IPS-20b (cell line): ENCODE measurements at regions not wholly inside any gene's neighbourhood (a gene's known extent, or its start where the extent isn't known, plus 50 kb on each side); places are given as distances from the start of the nearest gene placed in this dataset.

Experiments
- H3K27ac ChIP-seq: one replicate; pipeline ENCODE4 v1.5.1; 2013; ENCODE audit warnings: low read length
- H3K27me3 ChIP-seq: 2 replicates; pipeline ENCODE4 v1.6.1; 2013; ENCODE audit warnings: mild to moderate bottlenecking, low read length, inconsistent platforms; ENCODE audit not compliant: insufficient read depth
- H3K36me3 ChIP-seq: 2 replicates; pipeline ENCODE4 v1.6.1; 2013; ENCODE audit warnings: low read depth, mild to moderate bottlenecking, inconsistent platforms, low read length, moderate library complexity; ENCODE audit not compliant: insufficient read depth
- H3K4me1 ChIP-seq: 2 replicates; pipeline ENCODE4 v1.6.1; 2013; ENCODE audit warnings: mild to moderate bottlenecking, control low read depth, inconsistent platforms, low read length, moderate library complexity; ENCODE audit not compliant: insufficient read depth
- H3K4me3 ChIP-seq: 2 replicates; pipeline ENCODE4 v1.5.1; 2013; ENCODE audit warnings: mild to moderate bottlenecking, low read length, inconsistent platforms
- H3K9ac ChIP-seq: 2 replicates; pipeline ENCODE4 v1.6.1; 2013; ENCODE audit warnings: low read depth, mild to moderate bottlenecking, inconsistent platforms, low read length, moderate library complexity
- H3K9me3 ChIP-seq: 2 replicates; pipeline ENCODE4 v1.6.1; 2013; ENCODE audit warnings: mild to moderate bottlenecking, low read depth, low read length, inconsistent platforms; ENCODE audit not compliant: insufficient read depth

DNA sequence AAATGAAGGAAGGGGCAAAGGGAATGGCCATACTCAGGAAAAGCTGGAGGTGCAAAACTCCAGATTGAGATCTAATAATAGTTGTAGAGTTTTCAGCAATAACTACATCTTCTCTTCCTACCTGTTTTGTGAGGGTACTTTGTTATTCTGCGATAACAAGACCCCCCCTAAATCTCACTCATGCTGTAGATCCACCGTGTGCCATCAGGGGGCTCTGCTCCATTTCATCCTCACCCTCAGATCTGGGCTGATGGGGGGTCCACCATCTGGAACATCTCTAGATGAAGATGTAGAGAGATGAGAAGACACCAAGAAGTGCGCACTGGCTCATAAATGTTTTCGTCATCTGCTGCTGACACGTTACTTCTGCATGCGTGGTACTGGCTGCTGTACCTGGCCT, 135.9 kb upstream of the KIRREL3 start:
- Histone ChIP-seq H3K27ac (no peak overlapping the region), H3K27me3 (no peaks in the 10 kb centered on the region), H3K9ac (no peak overlapping the region), H3K9me3 (no peaks in the 10 kb centered on the region), H3K4me1 (no peaks in the 10 kb centered on the region), H3K4me3 (no peak overlapping the region), H3K36me3 (no peaks in the 10 kb centered on the region)

DNA sequence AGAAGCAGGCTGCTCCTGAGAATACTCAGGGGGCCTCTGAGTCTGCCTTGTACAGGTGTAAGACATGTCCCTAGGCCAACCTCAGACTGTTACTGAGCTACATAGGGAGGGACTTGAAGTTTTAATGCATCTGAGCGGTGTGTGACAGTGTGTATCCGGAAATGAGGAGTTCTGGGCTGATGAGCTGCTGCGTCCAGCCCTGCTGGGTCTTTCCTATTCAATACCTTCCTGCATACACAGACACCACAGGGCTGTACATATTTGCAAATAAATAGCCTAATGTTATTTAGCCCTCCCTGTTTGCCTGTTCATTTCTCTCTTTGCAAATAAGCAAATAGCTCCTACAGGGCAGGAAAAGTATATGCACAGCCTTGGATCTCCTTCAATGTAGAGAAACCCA, 134.7 kb upstream of the KIRREL3 start:
- Histone ChIP-seq H3K27ac (no peak overlapping the region), H3K9me3 (no peaks in the 10 kb centered on the region), H3K36me3 (no peaks in the 10 kb centered on the region), H3K9ac (no peak overlapping the region), H3K4me1 (no peaks in the 10 kb centered on the region), H3K27me3 (no peaks in the 10 kb centered on the region), H3K4me3 (no peak overlapping the region)

DNA sequence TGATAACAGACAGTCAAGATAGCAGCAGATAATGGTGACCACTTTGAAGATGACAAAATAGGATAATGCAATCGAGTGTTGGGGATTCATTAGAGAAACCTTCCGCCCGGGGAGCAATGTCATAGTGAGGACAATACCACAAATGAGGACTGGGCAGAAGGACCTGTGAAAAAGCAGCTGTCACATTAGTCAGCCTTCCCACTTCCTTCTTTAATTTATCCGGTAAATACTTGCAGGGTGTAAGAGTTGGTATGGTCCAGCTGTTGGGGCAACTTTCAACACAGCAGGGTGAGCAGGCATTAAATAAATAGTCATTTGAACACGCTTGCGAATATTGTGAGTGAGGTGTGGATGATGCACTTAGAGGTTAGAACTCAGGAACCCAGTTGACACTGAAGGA, 132.5 kb upstream of the KIRREL3 start:
- no peaks in the 10 kb centered on the region for H3K36me3 ChIP-seq
- no peak overlapping the region for H3K27ac ChIP-seq
- no peaks in the 10 kb centered on the region for H3K4me1 ChIP-seq
- H3K9me3 ChIP-seq = no peaks in the 10 kb centered on the region
- no peak overlapping the region for H3K9ac ChIP-seq
- no peak overlapping the region for H3K4me3 ChIP-seq
- no peaks in the 10 kb centered on the region for H3K27me3 ChIP-seq

DNA sequence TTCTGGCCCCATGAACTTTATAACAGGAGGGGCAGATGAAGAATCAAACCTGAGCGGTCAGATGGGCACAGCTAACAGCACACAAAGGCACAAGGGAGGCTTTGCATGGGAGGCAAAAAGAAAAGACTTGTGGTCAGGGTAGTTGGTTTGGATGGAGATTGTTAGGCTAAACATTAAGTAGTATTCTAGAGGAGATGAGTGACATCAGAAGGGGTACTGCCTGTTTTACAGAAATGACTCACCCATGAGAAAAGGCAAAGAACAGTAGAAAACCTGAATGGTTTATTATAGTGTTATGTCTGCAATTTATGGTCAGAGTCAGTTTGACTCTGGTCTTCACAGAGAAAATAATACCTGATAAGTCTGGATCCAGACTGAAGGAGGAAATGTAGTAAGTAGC, 129.8 kb upstream of the KIRREL3 start:
- no peaks in the 10 kb centered on the region for H3K27me3 ChIP-seq
- H3K4me1 ChIP-seq = no peaks in the 10 kb centered on the region
- H3K9me3 ChIP-seq = no peaks in the 10 kb centered on the region
- H3K27ac ChIP-seq = no peak overlapping the region
- no peaks in the 10 kb centered on the region for H3K36me3 ChIP-seq
- H3K4me3 ChIP-seq = no peak overlapping the region
- H3K9ac ChIP-seq = no peak overlapping the region

DNA sequence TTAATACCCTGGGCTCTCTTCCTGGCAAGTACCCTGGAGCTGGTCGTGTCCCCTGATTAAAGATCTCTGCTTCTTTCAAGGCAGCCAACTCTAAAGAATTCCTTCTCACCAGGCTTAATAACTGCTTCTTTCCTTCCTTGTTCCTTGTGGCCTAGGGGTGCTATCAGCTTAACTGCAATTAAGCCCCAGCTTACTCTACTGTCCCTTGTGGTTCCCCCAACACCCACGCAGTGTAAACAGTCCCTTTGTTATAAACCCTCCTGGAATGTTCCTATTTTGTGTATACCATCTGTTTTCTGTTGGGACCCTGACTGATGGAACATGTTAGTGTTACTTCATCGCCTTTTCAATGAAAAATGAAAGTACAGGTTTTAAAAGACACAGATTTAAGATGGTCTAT, 126.4 kb upstream of the KIRREL3 start:
- H3K9me3 ChIP-seq = no peaks in the 10 kb centered on the region
- H3K27ac ChIP-seq = no peak overlapping the region
- no peak overlapping the region for H3K9ac ChIP-seq
- H3K27me3 ChIP-seq = no peaks in the 10 kb centered on the region
- no peak overlapping the region for H3K4me3 ChIP-seq
- no peaks in the 10 kb centered on the region for H3K4me1 ChIP-seq
- no peaks in the 10 kb centered on the region for H3K36me3 ChIP-seq

DNA sequence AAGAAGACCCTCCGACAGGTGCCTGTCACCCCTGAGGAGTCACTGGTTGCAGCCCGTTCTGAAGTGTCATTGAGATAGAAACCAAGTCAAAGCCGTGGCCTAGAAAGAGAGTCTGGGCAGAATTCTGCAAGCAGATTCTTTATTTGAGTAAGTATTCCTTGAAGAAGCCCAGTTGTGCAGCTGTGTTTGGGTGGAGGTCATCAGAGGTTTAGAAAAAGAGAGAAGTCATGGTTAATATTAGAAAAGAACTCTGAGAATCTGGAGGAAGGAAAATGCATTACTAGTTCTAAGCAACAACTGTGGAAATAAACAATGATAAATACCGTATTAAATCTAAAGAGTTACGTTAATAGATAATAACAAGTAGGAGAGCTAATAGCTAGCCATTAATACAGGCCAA, 118.8 kb upstream of the KIRREL3 start:
- Histone ChIP-seq H3K4me3 (no peak overlapping the region), H3K9me3 (no peaks in the 10 kb centered on the region), H3K27ac (no peak overlapping the region), H3K9ac (no peak overlapping the region), H3K27me3 (no peaks in the 10 kb centered on the region), H3K4me1 (no peaks in the 10 kb centered on the region), H3K36me3 (no peaks in the 10 kb centered on the region)

DNA sequence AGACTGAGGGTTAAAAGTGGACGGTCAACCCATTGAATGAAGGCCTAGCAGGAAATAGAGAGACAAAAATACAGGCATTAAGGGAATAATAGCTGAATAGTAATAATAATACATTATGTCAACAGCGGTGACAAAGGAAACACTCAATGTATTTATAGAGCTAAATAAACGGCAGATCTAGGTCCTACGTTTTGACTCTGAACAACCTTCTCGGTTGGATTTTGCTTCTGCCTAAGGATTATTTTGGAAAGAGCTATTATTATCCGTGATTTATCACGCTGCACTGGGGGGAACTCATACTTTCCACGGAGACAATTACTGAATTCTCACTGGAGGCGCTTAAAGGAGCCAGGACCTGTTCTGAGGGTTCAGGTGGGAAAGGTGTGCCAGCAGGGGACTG, 118.2 kb upstream of the KIRREL3 start:
- H3K9me3 ChIP-seq = no peaks in the 10 kb centered on the region
- H3K36me3 ChIP-seq = no peaks in the 10 kb centered on the region
- no peak overlapping the region for H3K4me3 ChIP-seq
- H3K9ac ChIP-seq = no peak overlapping the region
- H3K27me3 ChIP-seq = no peaks in the 10 kb centered on the region
- H3K4me1 ChIP-seq = no peaks in the 10 kb centered on the region
- no peak overlapping the region for H3K27ac ChIP-seq

DNA sequence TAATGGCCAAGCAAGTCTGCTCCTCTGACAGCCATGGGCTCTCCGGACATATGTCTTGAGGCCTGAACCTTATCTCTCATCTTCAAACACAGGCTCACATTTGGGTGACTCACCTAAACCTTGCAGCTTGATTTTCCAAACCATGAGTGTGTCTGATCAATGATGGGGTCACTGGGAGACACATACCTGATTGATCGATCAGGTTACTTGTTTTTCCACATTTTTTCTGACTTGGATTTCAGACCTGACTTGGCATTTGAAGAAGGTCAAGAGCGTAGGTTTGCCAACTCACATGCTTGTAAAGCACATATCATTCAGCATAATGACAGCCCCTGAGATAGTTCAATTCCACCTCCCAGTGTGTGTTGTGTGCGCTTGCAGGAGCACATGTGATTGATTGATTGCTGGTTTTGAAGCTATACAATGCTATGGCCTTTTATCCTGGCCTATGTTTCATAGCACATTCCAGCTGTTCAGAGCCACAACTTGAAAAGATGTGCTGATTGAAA, 116.7 kb upstream of the KIRREL3 start:
- Histone ChIP-seq H3K27me3 (no peaks in the 10 kb centered on the region), H3K4me1 (no peaks in the 10 kb centered on the region), H3K4me3 (no peak overlapping the region), H3K9me3 (no peaks in the 10 kb centered on the region), H3K36me3 (no peaks in the 10 kb centered on the region), H3K9ac (no peak overlapping the region), H3K27ac (no peak overlapping the region)

DNA sequence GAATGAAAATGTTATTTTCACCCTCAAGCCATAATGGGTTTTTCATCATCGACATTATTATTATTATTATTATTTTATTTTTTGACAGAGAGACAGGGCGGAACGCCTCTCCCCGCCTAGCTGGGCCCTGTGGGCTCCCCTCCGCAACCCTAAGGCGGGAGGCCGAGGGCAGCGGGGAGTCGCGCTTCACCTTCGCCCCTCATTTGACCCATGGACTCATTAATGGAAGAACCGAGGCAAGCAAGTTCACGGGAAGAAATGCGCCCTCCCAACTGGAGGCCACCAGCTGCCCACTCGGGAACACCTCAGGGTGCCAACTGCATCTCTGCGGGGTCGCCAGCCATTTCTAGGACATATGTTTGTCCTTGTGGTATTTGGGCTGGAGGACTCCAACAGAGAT, 115.3 kb upstream of the KIRREL3 start:
- no peak overlapping the region for H3K27ac ChIP-seq
- H3K4me1 ChIP-seq = peaks cover 5% of the 10 kb centered on the region; the same call in 1 of the 2 replicates
- H3K36me3 ChIP-seq = no peaks in the 10 kb centered on the region
- H3K9me3 ChIP-seq = no peaks in the 10 kb centered on the region
- H3K9ac ChIP-seq = no peak overlapping the region
- H3K4me3 ChIP-seq = no peak overlapping the region
- H3K27me3 ChIP-seq = no peaks in the 10 kb centered on the region

DNA sequence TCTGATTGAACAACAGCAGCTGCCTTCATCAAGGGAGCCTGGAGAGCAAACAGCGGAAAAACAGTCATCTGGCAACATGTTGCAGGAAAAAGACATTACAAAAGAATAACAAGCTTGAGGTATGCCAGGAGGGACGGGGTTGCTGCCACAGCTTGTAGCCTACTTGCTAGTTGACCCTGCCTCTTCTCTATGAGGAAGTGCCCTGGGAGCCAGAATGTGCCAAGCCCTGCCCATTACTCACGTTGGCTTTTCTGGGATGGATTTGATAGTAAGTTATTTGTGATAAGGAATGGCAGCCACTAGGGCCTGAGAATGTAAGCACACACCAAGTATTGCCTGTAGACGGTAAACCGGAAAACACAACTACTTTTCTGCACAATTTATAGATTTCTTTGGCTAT, 113.5 kb upstream of the KIRREL3 start:
- Histone ChIP-seq H3K4me1 (peaks cover 23% of the 10 kb centered on the region), H3K9me3 (no peaks in the 10 kb centered on the region), H3K36me3 (no peaks in the 10 kb centered on the region), H3K9ac (no peak overlapping the region), H3K27me3 (no peaks in the 10 kb centered on the region), H3K27ac (no peak overlapping the region), H3K4me3 (no peak overlapping the region)

DNA sequence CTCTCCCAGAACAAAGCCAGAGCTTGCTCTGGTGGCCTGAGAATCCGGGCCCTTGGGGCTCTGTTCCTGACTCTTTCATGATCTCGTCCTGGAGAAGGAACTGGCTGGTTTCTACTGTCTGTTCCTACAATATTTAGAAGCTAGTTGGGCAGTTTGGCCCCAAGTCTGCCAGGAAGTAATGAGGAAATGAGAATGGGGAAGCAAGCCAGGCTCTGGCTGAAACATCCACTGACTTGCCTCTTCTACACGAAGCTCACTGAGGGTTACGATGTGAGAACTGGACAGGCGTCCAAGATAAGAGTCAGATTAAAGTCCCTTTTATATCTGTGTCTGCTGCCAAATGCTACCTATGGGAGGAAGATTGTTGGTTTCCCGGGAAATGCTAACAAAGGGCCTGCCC, 110.0 kb upstream of the KIRREL3 start:
- peak overlapping the region; percentile 53; the same call in 1 of the 2 replicates for H3K4me3 ChIP-seq
- H3K4me1 ChIP-seq = peaks cover 35% of the 10 kb centered on the region
- no peaks in the 10 kb centered on the region for H3K9me3 ChIP-seq
- peak overlapping the region; percentile 39 for H3K27ac ChIP-seq
- no peaks in the 10 kb centered on the region for H3K27me3 ChIP-seq
- peak overlapping the region; percentile 53; the same call in 1 of the 2 replicates for H3K9ac ChIP-seq
- no peaks in the 10 kb centered on the region for H3K36me3 ChIP-seq

DNA sequence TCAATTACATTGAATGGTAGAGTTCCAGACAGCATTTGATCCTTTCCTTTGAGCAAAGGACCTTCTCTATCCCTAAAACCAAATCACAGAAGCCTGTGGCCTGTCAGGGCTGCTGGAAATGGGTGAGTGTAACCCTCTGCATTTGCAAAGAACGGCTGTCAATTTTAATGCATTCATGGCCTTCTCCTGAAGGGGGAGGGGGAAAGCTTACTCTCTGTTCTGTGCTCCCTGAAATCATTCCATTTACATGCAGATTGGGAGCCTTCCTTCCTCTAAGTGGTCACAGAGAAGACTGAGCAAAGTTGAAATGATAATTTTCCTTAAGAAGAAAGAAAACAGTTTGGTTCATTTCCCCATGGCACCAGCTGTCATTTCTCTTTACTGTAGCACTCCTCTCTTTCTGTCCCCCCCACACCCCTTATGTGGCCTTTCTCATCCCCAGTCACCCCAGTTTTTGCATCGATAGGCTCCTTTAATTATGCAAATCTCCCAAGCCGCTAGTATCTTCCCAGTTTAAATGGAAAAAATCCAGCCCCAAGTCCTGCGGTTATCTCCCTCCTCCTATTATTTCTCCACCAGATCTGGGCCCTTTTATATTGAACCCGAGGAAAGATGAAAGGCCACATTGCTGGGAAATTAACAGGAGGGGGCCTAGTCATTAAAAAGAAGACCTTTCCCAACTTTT, 109.4 kb upstream of the KIRREL3 start:
- Histone ChIP-seq H3K4me1 (peaks cover 38% of the 10 kb centered on the region), H3K27ac (peak overlapping the region; percentile 39), H3K9ac (peak overlapping the region; percentile 53; the same call in 1 of the 2 replicates), H3K4me3 (peak overlapping the region; percentile 53), H3K9me3 (no peaks in the 10 kb centered on the region), H3K27me3 (no peaks in the 10 kb centered on the region), H3K36me3 (no peaks in the 10 kb centered on the region)
